WTC11 (cell line): ENCODE measurements at regions not wholly inside any gene's neighbourhood (a gene's known extent, or its start where the extent isn't known, plus 50 kb on each side); places are given as distances from the start of the nearest gene placed in this dataset.

ENCODE experiments used
- CREB1 ChIP-seq: sonication (generic); formaldehyde crosslinking; IDR thresholded peaks from 2 replicates; pipeline ENCODE4 v1.8.0; 2023; ENCODE audit warnings: mild to moderate bottlenecking, missing genetic modification reagents
- MYBL2 ChIP-seq: sonication (generic); formaldehyde crosslinking; IDR thresholded peaks from 2 replicates; pipeline ENCODE4 v1.8.1; 2023; ENCODE audit warnings: mild to moderate bottlenecking, moderate library complexity, missing genetic modification reagents
- SP1 ChIP-seq: sonication (generic); formaldehyde crosslinking; conservative IDR thresholded peaks from 2 replicates; pipeline ENCODE4 v1.8.1; 2022; ENCODE audit warnings: missing genetic modification reagents
- TF ChIP-seq, protein P1 (sequence below): fragments of 200-600 bp; IDR thresholded peaks from 2 replicates; pipeline ENCODE4 v1.8.0; 2022; ENCODE audit warnings: antibody characterized with exemption
- TF ChIP-seq, protein P2 (sequence below): sonication (generic); formaldehyde crosslinking; IDR thresholded peaks from 2 replicates; pipeline ENCODE4 v1.8.1; 2023; ENCODE audit warnings: mild to moderate bottlenecking, missing genetic modification reagents, moderate library complexity

DNA sequence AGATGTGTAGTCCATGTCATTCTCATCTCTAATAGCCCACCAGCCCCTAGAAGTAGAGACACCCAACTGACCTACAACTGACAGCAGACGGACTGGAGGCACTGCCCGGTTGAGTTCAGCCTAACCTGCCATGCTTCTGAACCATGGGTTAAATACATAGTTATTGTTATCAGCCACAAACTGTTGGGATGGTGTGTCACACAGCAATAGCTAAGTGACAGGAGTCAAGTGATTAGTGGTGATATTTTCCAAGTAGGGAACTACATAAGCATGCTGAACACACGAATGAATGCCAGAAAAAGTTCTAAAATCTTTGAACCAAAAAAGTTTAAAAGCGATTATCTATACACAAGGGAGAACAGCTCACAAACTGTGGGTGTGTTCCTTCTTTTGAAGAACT lies 80.1 kb downstream of the SYNE3 start:
- TF ChIP-seq, protein P1, sequence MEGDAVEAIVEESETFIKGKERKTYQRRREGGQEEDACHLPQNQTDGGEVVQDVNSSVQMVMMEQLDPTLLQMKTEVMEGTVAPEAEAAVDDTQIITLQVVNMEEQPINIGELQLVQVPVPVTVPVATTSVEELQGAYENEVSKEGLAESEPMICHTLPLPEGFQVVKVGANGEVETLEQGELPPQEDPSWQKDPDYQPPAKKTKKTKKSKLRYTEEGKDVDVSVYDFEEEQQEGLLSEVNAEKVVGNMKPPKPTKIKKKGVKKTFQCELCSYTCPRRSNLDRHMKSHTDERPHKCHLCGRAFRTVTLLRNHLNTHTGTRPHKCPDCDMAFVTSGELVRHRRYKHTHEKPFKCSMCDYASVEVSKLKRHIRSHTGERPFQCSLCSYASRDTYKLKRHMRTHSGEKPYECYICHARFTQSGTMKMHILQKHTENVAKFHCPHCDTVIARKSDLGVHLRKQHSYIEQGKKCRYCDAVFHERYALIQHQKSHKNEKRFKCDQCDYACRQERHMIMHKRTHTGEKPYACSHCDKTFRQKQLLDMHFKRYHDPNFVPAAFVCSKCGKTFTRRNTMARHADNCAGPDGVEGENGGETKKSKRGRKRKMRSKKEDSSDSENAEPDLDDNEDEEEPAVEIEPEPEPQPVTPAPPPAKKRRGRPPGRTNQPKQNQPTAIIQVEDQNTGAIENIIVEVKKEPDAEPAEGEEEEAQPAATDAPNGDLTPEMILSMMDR = no peak
- TF ChIP-seq, protein P2, sequence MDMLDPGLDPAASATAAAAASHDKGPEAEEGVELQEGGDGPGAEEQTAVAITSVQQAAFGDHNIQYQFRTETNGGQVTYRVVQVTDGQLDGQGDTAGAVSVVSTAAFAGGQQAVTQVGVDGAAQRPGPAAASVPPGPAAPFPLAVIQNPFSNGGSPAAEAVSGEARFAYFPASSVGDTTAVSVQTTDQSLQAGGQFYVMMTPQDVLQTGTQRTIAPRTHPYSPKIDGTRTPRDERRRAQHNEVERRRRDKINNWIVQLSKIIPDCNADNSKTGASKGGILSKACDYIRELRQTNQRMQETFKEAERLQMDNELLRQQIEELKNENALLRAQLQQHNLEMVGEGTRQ (CRISPR knock-in tag) = no peak
- TF ChIP-seq SP1 (CRISPR knock-in tag) (no peak), CREB1 (CRISPR knock-in tag) (no peak), MYBL2 (CRISPR knock-in tag) (no peak)
